ENCODE measurements at regions not wholly inside any gene's neighbourhood (a gene's known extent, or its start where the extent isn't known, plus 50 kb on each side); places are given as distances from the start of the nearest gene placed in this dataset.

DNA sequence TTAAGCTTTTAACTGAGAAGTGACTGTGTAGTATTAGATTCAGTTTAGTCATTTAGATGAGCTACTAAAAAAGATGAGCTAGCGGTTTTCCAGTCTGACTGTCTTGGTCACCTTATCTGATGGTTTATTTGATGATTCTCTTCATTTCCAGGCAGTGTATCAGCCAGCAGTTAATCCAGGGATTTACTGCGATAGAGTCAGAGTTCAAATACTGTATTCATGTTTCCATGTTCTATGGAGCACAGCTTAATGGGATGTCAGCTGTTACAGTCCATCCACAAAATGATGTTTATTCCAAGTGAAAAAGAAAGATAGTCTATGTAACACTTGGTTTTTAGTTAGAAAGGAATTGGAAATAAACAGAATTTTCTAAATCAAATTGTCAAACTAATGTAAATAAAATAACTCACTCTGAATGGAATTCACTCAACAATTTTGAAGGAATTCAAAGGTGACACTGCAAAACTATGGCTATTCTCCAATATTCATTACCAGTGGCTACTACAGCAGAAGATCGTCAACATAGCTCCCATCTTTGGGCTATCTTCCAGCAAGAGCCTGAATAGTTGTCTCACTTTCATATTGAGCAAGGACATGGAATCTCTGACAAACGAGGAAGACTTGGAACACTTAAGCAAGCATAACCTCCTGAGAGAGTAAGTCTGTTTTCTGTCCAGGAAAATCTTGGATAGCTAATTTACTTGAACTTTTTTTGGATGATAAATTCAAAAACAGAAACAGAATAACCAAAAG, 54.6 kb upstream of the DPT start:
- CTCF ChIA-PET (ENCODE audit: low intra/inter-chr PET ratio, low total read pairs): no interaction called here

More for the DNA sequence above, 54.6 kb upstream of the DPT start:
- H3K9ac ChIP-seq (ENCODE audit: insufficient read depth, low read depth, low read length): no peak overlapping the region
- no peak for DNase-seq (ENCODE audit: low spot score)
- H3K4me3 ChIP-seq (replicated peaks in 1 of 3; ENCODE audit: insufficient read depth in 1 of 3, low read depth in 2 of 3, low read length in 3 of 3): no peak overlapping the region
- intact Hi-C loops (cut with micrococcal nuclease; ENCODE audit: unreplicated experiment): no loop called here
- H3K36me3 ChIP-seq (replicated peaks in 1 of 2; ENCODE audit: control insufficient read depth in 1 of 2, insufficient read depth in 2 of 2, low read length in 2 of 2): no peaks in the 10 kb centered on the region
- no peak overlapping the region for H3K27ac ChIP-seq (ENCODE audit: extremely low read length, insufficient read depth, low read length)
- peaks cover 14% of the 10 kb centered on the region; the same call in 1 of the 2 replicates for H3K4me1 ChIP-seq (ENCODE audit: insufficient read depth, low read length)
- TF ChIP-seq KAT8 (CRISPR knock-in tag; IDR thresholded peaks at IDR 0.05) (no peak), MAFF (IDR thresholded peaks at IDR 0.05; ENCODE audit: low read depth, low read length) (0 out of 2 replicates have a peak, but pooled peaks have one; percentile 11), TBP (CRISPR knock-in tag; IDR thresholded peaks at IDR 0.05) (no peak), ZNF282 (IDR thresholded peaks at IDR 0.05; ENCODE audit: partially characterized antibody) (no peak), KLF12 (CRISPR knock-in tag; IDR thresholded peaks at IDR 0.05; ENCODE audit: borderline replicate concordance) (no peak), MAFK (conservative IDR thresholded peaks at IDR 0.05 in 1 of 2, IDR thresholded peaks at IDR 0.05 in 1 of 2; ENCODE audit: low read length in 2 of 2) (0 out of 4 replicates have a peak, but pooled peaks have one; percentile 18 to 26), PRPF4 (IDR thresholded peaks at IDR 0.05; ENCODE audit: low read depth, low read length, poor library complexity, severe bottlenecking) (no peak), REXO4 (CRISPR knock-in tag; IDR thresholded peaks at IDR 0.05; ENCODE audit: borderline replicate concordance) (no peak), ZFX (CRISPR knock-in tag; IDR thresholded peaks at IDR 0.05; ENCODE audit: low read depth) (no peak), ZBTB8A (CRISPR knock-in tag; IDR thresholded peaks at IDR 0.05; ENCODE audit: borderline replicate concordance, low read depth) (no peak), ETV5 (CRISPR knock-in tag; IDR thresholded peaks at IDR 0.05; ENCODE audit: borderline replicate concordance) (no peak)
- TF ChIP-seq, protein P1, sequence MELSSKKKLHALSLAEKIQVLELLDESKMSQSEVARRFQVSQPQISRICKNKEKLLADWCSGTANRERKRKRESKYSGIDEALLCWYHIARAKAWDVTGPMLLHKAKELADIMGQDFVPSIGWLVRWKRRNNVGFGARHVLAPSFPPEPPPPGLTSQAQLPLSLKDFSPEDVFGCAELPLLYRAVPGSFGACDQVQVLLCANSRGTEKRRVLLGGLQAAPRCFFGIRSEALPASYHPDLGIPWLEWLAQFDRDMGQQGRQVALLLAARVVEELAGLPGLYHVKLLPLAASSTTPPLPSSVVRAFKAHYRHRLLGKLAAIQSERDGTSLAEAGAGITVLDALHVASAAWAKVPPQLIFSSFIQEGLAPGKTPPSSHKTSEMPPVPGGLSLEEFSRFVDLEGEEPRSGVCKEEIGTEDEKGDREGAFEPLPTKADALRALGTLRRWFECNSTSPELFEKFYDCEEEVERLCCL (CRISPR knock-in tag; IDR thresholded peaks at IDR 0.05; ENCODE audit: borderline replicate concordance): no peak
- TF ChIP-seq, protein P2, sequence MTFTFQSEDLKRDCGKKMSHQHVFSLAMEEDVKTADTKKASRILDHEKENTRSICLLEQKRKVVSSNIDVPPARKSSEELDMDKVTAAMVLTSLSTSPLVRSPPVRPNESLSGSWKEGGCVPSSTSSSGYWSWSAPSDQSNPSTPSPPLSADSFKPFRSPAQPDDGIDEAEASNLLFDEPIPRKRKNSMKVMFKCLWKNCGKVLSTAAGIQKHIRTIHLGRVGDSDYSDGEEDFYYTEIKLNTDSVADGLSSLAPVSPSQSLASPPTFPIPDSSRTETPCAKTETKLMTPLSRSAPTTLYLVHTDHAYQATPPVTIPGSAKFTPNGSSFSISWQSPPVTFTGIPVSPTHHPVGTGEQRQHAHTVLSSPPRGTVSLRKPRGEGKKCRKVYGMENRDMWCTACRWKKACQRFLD (CRISPR knock-in tag; IDR thresholded peaks at IDR 0.05; ENCODE audit: borderline replicate concordance): no peak
- TF ChIP-seq, protein P3, sequence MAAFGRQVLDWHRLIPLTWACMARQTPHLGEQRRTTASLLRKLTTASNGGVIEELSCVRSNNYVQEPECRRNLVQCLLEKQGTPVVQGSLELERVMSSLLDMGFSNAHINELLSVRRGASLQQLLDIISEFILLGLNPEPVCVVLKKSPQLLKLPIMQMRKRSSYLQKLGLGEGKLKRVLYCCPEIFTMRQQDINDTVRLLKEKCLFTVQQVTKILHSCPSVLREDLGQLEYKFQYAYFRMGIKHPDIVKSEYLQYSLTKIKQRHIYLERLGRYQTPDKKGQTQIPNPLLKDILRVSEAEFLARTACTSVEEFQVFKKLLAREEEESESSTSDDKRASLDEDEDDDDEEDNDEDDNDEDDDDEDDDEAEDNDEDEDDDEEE (CRISPR knock-in tag; IDR thresholded peaks at IDR 0.05): no peak
- no TSS peak for BruUV-seq (replicated peaks)
- 46% methylated on average over 4 of the region's 4 CpGs for WGBS (ENCODE audit: low lambda C conversion rate)
- no peaks in the 10 kb centered on the region for H3K79me2 ChIP-seq (ENCODE audit: insufficient read depth, low read length)
- H3K27me3 ChIP-seq (ENCODE audit: control insufficient read depth in 1 of 2, insufficient read depth in 2 of 2, low read length in 2 of 2): no peaks in the 10 kb centered on the region; a peak in 1 of 5 replicates
- no peak for FAIRE-seq
- POLR2A ChIA-PET: no interaction called here
- H3K9me3 ChIP-seq (ENCODE audit: low read length): no peaks in the 10 kb centered on the region
- H3K4me2 ChIP-seq (ENCODE audit: low read depth, low read length): no peak overlapping the region
- no peaks in the 10 kb centered on the region for H4K20me1 ChIP-seq (ENCODE audit: insufficient read depth, low read length)
- in situ Hi-C loops (cut with HindIII; ENCODE audit: extremely low pct_ligation_motif_present, low pct_unique_long_range_greater_than_20kb): no loop called here
- no peak overlapping the region for H2AFZ ChIP-seq (ENCODE audit: low read length)
- no peak for ATAC-seq
